ENCODE measurements at regions not wholly inside any gene's neighbourhood (a gene's known extent, or its start where the extent isn't known, plus 50 kb on each side); places are given as distances from the start of the nearest gene placed in this dataset.

DNA sequence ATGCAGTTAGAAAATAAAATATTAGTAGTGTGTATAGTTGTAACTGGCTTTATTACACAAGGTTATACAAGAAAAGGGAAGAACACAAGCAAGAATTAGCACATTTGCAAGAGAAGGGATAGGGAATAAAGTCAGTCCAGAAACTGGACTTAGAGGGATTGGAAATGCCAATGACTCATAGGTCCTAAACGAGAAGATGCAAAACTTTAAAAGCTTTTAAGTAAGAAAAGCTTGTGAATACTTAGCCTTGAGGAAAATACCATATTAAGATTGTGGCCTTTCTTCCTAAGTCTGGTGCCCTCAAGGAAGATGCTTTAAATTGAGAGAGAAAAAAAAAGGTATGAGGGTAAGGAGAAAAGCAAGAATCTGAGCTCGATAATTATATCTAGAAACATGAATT lies 102.3 kb upstream of the MCHR2 start:
- TF ChIP-seq CTCF (conservative IDR thresholded peaks at IDR 0.05; ENCODE audit: low read depth, low read length) (no peak), EZH2 (IDR thresholded peaks at IDR 0.05; ENCODE audit: borderline replicate concordance, low read depth, low read length, poor library complexity, severe bottlenecking) (no peak)

All from A673 (cell line).